ENCODE measurements at regions not wholly inside any gene's neighbourhood (a gene's known extent, or its start where the extent isn't known, plus 50 kb on each side); places are given as distances from the start of the nearest gene placed in this dataset.
"Not testable (repeated sequence)": the region's sequence is repeated elsewhere in the genome, so short reads cannot be mapped to it uniquely, and the experiment has no call there.

DNA sequence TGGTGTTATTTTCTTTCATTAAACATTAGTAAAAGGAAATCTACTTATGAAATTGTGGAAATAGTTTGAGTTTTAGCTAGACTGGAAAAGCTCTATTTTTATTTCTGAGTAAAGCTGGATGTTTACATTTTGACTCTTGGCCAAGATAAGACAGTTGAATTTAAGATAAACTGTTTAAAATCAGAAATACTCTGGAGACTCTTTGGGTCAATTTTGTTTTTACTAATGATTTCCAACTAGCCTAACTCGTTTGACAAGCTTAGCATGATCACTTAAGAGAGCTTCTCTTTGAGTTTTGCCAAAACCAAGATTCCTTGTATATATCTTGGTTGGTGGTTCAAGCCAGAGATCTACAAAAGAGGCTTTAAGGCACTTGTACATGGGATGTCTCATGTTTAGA, 724.8 kb upstream of the LUZP2 start:
- H3K4me3 ChIP-seq, result no peak overlapping the region
- intact Hi-C loops (cut with DNase I; ENCODE audit: low total_unique reads), result no loop called here
- 6 to 21% (median 8%) methylated on average over 1 of the region's 1 CpG for WGBS, 5 donors
- no peak for TF ChIP-seq EP300 (IDR thresholded peaks at IDR 0.05)
- TF ChIP-seq, protein P1, sequence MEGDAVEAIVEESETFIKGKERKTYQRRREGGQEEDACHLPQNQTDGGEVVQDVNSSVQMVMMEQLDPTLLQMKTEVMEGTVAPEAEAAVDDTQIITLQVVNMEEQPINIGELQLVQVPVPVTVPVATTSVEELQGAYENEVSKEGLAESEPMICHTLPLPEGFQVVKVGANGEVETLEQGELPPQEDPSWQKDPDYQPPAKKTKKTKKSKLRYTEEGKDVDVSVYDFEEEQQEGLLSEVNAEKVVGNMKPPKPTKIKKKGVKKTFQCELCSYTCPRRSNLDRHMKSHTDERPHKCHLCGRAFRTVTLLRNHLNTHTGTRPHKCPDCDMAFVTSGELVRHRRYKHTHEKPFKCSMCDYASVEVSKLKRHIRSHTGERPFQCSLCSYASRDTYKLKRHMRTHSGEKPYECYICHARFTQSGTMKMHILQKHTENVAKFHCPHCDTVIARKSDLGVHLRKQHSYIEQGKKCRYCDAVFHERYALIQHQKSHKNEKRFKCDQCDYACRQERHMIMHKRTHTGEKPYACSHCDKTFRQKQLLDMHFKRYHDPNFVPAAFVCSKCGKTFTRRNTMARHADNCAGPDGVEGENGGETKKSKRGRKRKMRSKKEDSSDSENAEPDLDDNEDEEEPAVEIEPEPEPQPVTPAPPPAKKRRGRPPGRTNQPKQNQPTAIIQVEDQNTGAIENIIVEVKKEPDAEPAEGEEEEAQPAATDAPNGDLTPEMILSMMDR (IDR thresholded peaks at IDR 0.05), result no peak
- no peak for TF ChIP-seq POLR2AphosphoS5 (IDR thresholded peaks at IDR 0.05)
- no peak for TF ChIP-seq POLR2A (IDR thresholded peaks at IDR 0.05)
- no peaks in the 10 kb centered on the region for H3K36me3 ChIP-seq
- no peaks in the 10 kb centered on the region for H3K4me1 ChIP-seq
- peaks cover 0 to 11% (median 3%) of the 10 kb centered on the region in 4 donors for H3K9me3 ChIP-seq
- H3K27ac ChIP-seq, result no peak overlapping the region
- DNase-seq, result peak in 1 of 2 donors; percentile 35
- no peaks in the 10 kb centered on the region for H3K27me3 ChIP-seq

DNA sequence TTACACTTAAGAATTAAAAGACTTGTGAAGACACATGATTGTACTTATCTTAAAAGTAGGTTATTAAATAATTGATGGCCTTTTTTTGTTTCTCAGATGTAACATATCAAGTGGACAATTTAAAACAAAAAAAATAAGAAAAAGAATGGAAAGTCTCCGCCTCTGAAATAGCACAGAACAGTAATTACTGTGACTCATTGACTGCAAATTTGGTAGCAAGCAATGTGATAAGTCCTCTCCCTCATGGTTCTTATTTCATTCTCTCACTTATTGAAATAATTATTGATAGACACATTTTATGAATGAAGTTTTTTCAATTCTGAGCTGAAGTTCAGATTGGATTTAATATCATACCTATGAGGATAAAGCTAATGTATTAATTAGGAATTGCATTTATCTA, 717.9 kb upstream of the LUZP2 start:
- WGBS, 5 donors, result 74 to 92% (median 78%) methylated on average over 1 of the region's 1 CpG
- TF ChIP-seq, protein P1 (IDR thresholded peaks at IDR 0.05), result no peak
- TF ChIP-seq POLR2A (IDR thresholded peaks at IDR 0.05) (no peak), POLR2AphosphoS5 (IDR thresholded peaks at IDR 0.05) (no peak), EP300 (IDR thresholded peaks at IDR 0.05) (no peak)
- intact Hi-C loops (cut with DNase I; ENCODE audit: low total_unique reads), result no loop called here

DNA sequence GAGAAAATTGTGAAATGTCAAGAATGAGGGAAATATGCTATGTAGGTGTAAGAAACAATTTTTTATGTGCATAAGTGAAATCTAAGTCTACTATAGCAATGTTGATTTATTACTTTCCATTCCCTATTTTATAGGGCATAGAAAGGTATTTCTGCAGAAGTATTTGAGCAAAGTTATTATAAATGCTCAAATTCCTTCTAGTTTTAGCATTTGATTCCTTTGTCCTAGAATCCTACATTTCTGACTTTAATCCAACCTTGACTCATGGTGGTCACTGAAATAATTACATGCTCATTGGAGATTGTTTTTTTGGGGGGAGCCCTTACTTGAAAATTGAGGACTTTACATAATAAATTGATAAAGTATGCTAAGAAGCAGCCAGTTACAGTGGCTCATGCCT, 716.6 kb upstream of the LUZP2 start:
- intact Hi-C loops (cut with DNase I; ENCODE audit: low total_unique reads), result no loop called here
- no peaks in the 10 kb centered on the region for H3K36me3 ChIP-seq
- H3K27me3 ChIP-seq, result no peaks in the 10 kb centered on the region
- TF ChIP-seq POLR2A (IDR thresholded peaks at IDR 0.05) (no peak), EP300 (IDR thresholded peaks at IDR 0.05) (no peak), POLR2AphosphoS5 (IDR thresholded peaks at IDR 0.05) (no peak)
- TF ChIP-seq, protein P1 (IDR thresholded peaks at IDR 0.05), result no peak
- H3K4me1 ChIP-seq, result no peaks in the 10 kb centered on the region
- H3K9me3 ChIP-seq, result no peaks in the 10 kb centered on the region
- no peak overlapping the region for H3K4me3 ChIP-seq
- H3K27ac ChIP-seq, result no peak overlapping the region
- no peak for DNase-seq

More for the DNA sequence above, 717.9 kb upstream of the LUZP2 start:
- H3K4me3 ChIP-seq, result no peak overlapping the region
- H3K36me3 ChIP-seq, result no peaks in the 10 kb centered on the region
- H3K27ac ChIP-seq, result no peak overlapping the region
- no peaks in the 10 kb centered on the region for H3K9me3 ChIP-seq
- no peak for DNase-seq
- no peaks in the 10 kb centered on the region for H3K4me1 ChIP-seq
- no peaks in the 10 kb centered on the region for H3K27me3 ChIP-seq

- no peak overlapping the region for H3K27ac ChIP-seq
- no peaks in the 10 kb centered on the region for H3K9me3 ChIP-seq
- TF ChIP-seq, protein P1 (IDR thresholded peaks at IDR 0.05), result no peak
- TF ChIP-seq POLR2A (IDR thresholded peaks at IDR 0.05), result no peak
- no peak overlapping the region for H3K4me3 ChIP-seq
- no peak for DNase-seq
- no peaks in the 10 kb centered on the region for H3K27me3 ChIP-seq
- intact Hi-C loops (cut with DNase I; ENCODE audit: low total_unique reads), result no loop called here
- peaks cover 0 to 6% (median 0%) of the 10 kb centered on the region in 4 donors for H3K4me1 ChIP-seq
- WGBS, 5 donors, result 79 to 88% (median 83%) methylated on average over 4 of the region's 4 CpGs
- H3K36me3 ChIP-seq, result no peaks in the 10 kb centered on the region
Observed at GRCh38 chr11:23781803-23782560, 714.9 kb upstream of the LUZP2 start.

- DNase-seq; H3K36me3 ChIP-seq; H3K27me3 ChIP-seq; H3K9me3 ChIP-seq; H3K27ac ChIP-seq; H3K4me3 ChIP-seq; intact Hi-C loops (cut with DNase I; ENCODE audit: low total_unique reads): not testable (repeated sequence)
- peaks cover 0 to 19% (median 0%) of the 10 kb centered on the region in 4 donors for H3K4me1 ChIP-seq
- 26 to 62% (median 33%) methylated on average over 1 of the region's 1 CpG for WGBS, 5 donors
Observed at GRCh38 chr11:23786974-23787373, 709.9 kb upstream of the LUZP2 start.

Measured in stomach (tissue), 8 donors.